SK-N-SH (cell line): ENCODE measurements at regions not wholly inside any gene's neighbourhood (a gene's known extent, or its start where the extent isn't known, plus 50 kb on each side); places are given as distances from the start of the nearest gene placed in this dataset.

Experiments
- CTCF ChIA-PET: fragments of 300-600, 350-600 bp; formaldehyde crosslinking; extraction: SDS; loops from one replicate; lab custom pipeline; 2021; lab: Yijun Ruan, JAX
- POLR2A ChIA-PET: fragments of 350-600 bp; sonication (Branson Sonifier 250); formaldehyde crosslinking; extraction: SDS; loops from one replicate; lab custom pipeline; 2020; ENCODE audit warnings: antibody characterized with exemption, inconsistent platforms; lab: Yijun Ruan, JAX
- DNase-seq: peaks from one replicate; pipeline ENCODE4 v3.0.0; 2012
- H2AFZ ChIP-seq: fragments of 200-600 bp; sonication (generic); 2 replicates; pipeline ENCODE4 v1.8.1; 2016; ENCODE audit warnings: antibody characterized with exemption, mild to moderate bottlenecking, low read depth
- H3F3A ChIP-seq: fragments of 200-600 bp; sonication (generic); replicated peaks from 2 replicates; pipeline ENCODE3; 2016; ENCODE audit warnings: antibody characterized with exemption, mild to moderate bottlenecking; ENCODE audit not compliant: insufficient read depth
- H3K27ac ChIP-seq, 2 experiments: fragments of 200-500 bp in 1 of 2; fragments of 200-600 bp in 1 of 2; sonication (Bioruptor generic) in 1 of 2; sonication (generic), shearing (Covaris generic) in 1 of 2; 2 replicates each; pipeline versions ENCODE4 v1.5.1 to v1.6.1; 2014 to 2016; ENCODE audit warnings: low read depth in 2 of 2, inconsistent platforms in 1 of 2, low read length in 1 of 2, mild to moderate bottlenecking in 1 of 2, mixed read lengths in 1 of 2
- H3K27me3 ChIP-seq: fragments of 200-600 bp; sonication (generic), shearing (Covaris generic); 2 replicates; pipeline ENCODE4 v1.6.1; 2016; ENCODE audit warnings: mixed run types; ENCODE audit not compliant: insufficient read depth
- H3K36me3 ChIP-seq, 2 experiments: fragments of 200-500 bp in 1 of 2; fragments of 200-600 bp in 1 of 2; sonication (Bioruptor generic) in 1 of 2; sonication (generic) in 1 of 2; replicated peaks in 1 of 2; 2 replicates each; pipeline versions ENCODE3 to v1.5.1; 2014 to 2016; ENCODE audit warnings: low read length in 1 of 2, mild to moderate bottlenecking in 1 of 2; ENCODE audit not compliant: insufficient read depth in 2 of 2, control insufficient read depth in 1 of 2
- H3K4me1 ChIP-seq, 2 experiments: fragments of 200-500 bp in 1 of 2; fragments of 200-600 bp in 1 of 2; sonication (Bioruptor generic) in 1 of 2; sonication (generic), shearing (Covaris generic) in 1 of 2; 2 replicates each; pipeline versions ENCODE4 v1.5.1 to v1.6.1; 2014 to 2016; ENCODE audit warnings: low read depth in 1 of 2, low read length in 1 of 2, mixed run types in 1 of 2; ENCODE audit not compliant: insufficient read depth in 2 of 2, control insufficient read depth in 1 of 2
- H3K4me2 ChIP-seq: fragments of 200-600 bp; sonication (generic), shearing (Covaris generic); 2 replicates; pipeline ENCODE4 v1.6.1; 2017; ENCODE audit warnings: mixed run types
- H3K4me3 ChIP-seq, 2 experiments: fragments of 200-500 bp in 1 of 2; fragments of 200-600 bp in 1 of 2; sonication (Bioruptor generic) in 1 of 2; sonication (generic), shearing (Covaris generic) in 1 of 2; 2 replicates each; pipeline versions ENCODE4 v1.5.1 to v1.8.1; 2014 to 2016; ENCODE audit warnings: low read depth in 2 of 2, inconsistent platforms in 1 of 2, low read length in 1 of 2, mild to moderate bottlenecking in 1 of 2, mixed read lengths in 1 of 2, moderate library complexity in 1 of 2
- H3K79me2 ChIP-seq: fragments of 200-600 bp; sonication (generic); 2 replicates; pipeline ENCODE4 v1.8.1; 2017; ENCODE audit warnings: mild to moderate bottlenecking; ENCODE audit not compliant: insufficient read depth
- H3K9ac ChIP-seq: fragments of 200-600 bp; sonication (generic); 2 replicates; pipeline ENCODE4 v1.6.1; 2017; ENCODE audit warnings: mixed run types
- H3K9me2 ChIP-seq: fragments of 200-600 bp; sonication (generic); 2 replicates; pipeline ENCODE4 v1.6.1; 2017; ENCODE audit warnings: mixed run types
- H3K9me3 ChIP-seq: fragments of 200-600 bp; sonication (generic); 2 replicates; pipeline ENCODE4 v1.6.1; 2017; ENCODE audit warnings: mixed run types, mild to moderate bottlenecking, moderate library complexity
- H4K20me1 ChIP-seq: fragments of 200-600 bp; sonication (generic); 2 replicates; pipeline ENCODE4 v1.6.1; 2017; ENCODE audit warnings: mild to moderate bottlenecking, mixed run types; ENCODE audit not compliant: insufficient read depth
- CHD2 ChIP-seq: fragments of 150-350 bp; IDR thresholded peaks from 2 replicates; pipeline ENCODE4 v1.6.1; 2018; ENCODE audit warnings: low read length; ENCODE audit not compliant: partially characterized antibody
- FOXJ3 ChIP-seq: sonication (generic); formaldehyde crosslinking; IDR thresholded peaks from 2 replicates; pipeline ENCODE4 v1.5.1; 2020; ENCODE audit warnings: mild to moderate bottlenecking, missing genetic modification reagents
- IRF3 ChIP-seq: fragments of 150-350 bp; IDR thresholded peaks from 2 replicates; pipeline ENCODE4 v1.6.1; 2016; ENCODE audit warnings: mild to moderate bottlenecking, low read depth, low read length
- NFIC ChIP-seq: IDR thresholded peaks from 2 replicates; pipeline ENCODE4 v1.4.0; 2012; ENCODE audit warnings: borderline replicate concordance
- NRF1 ChIP-seq: IDR thresholded peaks from 2 replicates; pipeline ENCODE4 v1.6.1; 2012; ENCODE audit warnings: low read depth, mild to moderate bottlenecking, low read length
- PBX3 ChIP-seq: IDR thresholded peaks from 2 replicates; pipeline ENCODE4; 2012
- TAF1 ChIP-seq: IDR thresholded peaks from 2 replicates; pipeline ENCODE4 v1.6.1; 2012; ENCODE audit warnings: low read depth, mild to moderate bottlenecking, low read length, moderate library complexity, borderline replicate concordance
- WGBS: methylation state at CpG from one replicate; pipeline ENCODE4 v1.1.6; 2017; ENCODE audit warnings: low lambda C conversion rate; 5-methylcytosine and 5-hydroxymethylcytosine counted together
- TF ChIP-seq, protein P1 (sequence below): fragments of 200-600 bp; sonication (generic); IDR thresholded peaks from 2 replicates; pipeline ENCODE4 v1.6.1; 2017; ENCODE audit warnings: antibody characterized with exemption, mild to moderate bottlenecking, moderate library complexity
- TF ChIP-seq, protein P2 (sequence below): IDR thresholded peaks from 2 replicates; pipeline ENCODE4 v1.4.0; 2012; ENCODE audit warnings: low read depth, borderline replicate concordance
- TF ChIP-seq, protein P3 (sequence below): fragments of 150-350 bp; IDR thresholded peaks from 2 replicates; pipeline ENCODE4 v1.6.1; 2017; ENCODE audit warnings: antibody characterized with exemption, low read length, low read depth, borderline replicate concordance

GRCh38 chr3:18656410-18656809 is 231.3 kb upstream of the SATB1 start:
- no peaks in the 10 kb centered on the region for H3F3A ChIP-seq
- 41% methylated on average over 2 of the region's 2 CpGs for WGBS
- no peak overlapping the region for H3K4me3 ChIP-seq
- no peak for TF ChIP-seq PBX3
- no peak for TF ChIP-seq NRF1
- no peak for TF ChIP-seq NFIC
- no peak for TF ChIP-seq CHD2
- TF ChIP-seq, protein P1, sequence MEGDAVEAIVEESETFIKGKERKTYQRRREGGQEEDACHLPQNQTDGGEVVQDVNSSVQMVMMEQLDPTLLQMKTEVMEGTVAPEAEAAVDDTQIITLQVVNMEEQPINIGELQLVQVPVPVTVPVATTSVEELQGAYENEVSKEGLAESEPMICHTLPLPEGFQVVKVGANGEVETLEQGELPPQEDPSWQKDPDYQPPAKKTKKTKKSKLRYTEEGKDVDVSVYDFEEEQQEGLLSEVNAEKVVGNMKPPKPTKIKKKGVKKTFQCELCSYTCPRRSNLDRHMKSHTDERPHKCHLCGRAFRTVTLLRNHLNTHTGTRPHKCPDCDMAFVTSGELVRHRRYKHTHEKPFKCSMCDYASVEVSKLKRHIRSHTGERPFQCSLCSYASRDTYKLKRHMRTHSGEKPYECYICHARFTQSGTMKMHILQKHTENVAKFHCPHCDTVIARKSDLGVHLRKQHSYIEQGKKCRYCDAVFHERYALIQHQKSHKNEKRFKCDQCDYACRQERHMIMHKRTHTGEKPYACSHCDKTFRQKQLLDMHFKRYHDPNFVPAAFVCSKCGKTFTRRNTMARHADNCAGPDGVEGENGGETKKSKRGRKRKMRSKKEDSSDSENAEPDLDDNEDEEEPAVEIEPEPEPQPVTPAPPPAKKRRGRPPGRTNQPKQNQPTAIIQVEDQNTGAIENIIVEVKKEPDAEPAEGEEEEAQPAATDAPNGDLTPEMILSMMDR: no peak
- TF ChIP-seq IRF3: no peak
- TF ChIP-seq, protein P2, sequence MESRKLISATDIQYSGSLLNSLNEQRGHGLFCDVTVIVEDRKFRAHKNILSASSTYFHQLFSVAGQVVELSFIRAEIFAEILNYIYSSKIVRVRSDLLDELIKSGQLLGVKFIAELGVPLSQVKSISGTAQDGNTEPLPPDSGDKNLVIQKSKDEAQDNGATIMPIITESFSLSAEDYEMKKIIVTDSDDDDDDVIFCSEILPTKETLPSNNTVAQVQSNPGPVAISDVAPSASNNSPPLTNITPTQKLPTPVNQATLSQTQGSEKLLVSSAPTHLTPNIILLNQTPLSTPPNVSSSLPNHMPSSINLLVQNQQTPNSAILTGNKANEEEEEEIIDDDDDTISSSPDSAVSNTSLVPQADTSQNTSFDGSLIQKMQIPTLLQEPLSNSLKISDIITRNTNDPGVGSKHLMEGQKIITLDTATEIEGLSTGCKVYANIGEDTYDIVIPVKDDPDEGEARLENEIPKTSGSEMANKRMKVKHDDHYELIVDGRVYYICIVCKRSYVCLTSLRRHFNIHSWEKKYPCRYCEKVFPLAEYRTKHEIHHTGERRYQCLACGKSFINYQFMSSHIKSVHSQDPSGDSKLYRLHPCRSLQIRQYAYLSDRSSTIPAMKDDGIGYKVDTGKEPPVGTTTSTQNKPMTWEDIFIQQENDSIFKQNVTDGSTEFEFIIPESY: no peak
- no peaks in the 10 kb centered on the region for H4K20me1 ChIP-seq
- H3K9me2 ChIP-seq: no peaks in the 10 kb centered on the region
- no peaks in the 10 kb centered on the region for H3K36me3 ChIP-seq
- H3K9ac ChIP-seq: no peak overlapping the region
- no peak overlapping the region for H3K27ac ChIP-seq
- H3K9me3 ChIP-seq: no peaks in the 10 kb centered on the region
- H3K27me3 ChIP-seq: no peaks in the 10 kb centered on the region
- POLR2A ChIA-PET: no interaction called here
- H3K4me1 ChIP-seq: peaks cover 0 to 3% of the 10 kb centered on the region in 2 experiments; a peak in 1 of 4 replicates
- H3K4me2 ChIP-seq: no peak overlapping the region
- H3K79me2 ChIP-seq: no peaks in the 10 kb centered on the region
- H2AFZ ChIP-seq: no peak overlapping the region
- DNase-seq: no peak
- CTCF ChIA-PET: interaction anchor here (0.8 to 1.2 kb wide), 2 partner anchors 14 to 17 kb away, joined by 3 to 4 read pairs; no protein-coding TSS in a partner anchor

- Histone ChIP-seq H3K36me3 (no peaks in the 10 kb centered on the region), H2AFZ (no peak overlapping the region), H4K20me1 (no peaks in the 10 kb centered on the region), H3K4me1 (peaks cover 0 to 3% of the 10 kb centered on the region in 2 experiments; a peak in 1 of 4 replicates)
- CTCF ChIA-PET: interaction anchor here (1.2 kb wide), 1 partner anchor 14 kb away, joined by 4 read pairs; no protein-coding TSS in a partner anchor
- no peak for DNase-seq
- TF ChIP-seq FOXJ3 (CRISPR knock-in tag) (no peak), TAF1 (no peak)
- TF ChIP-seq, protein P3, sequence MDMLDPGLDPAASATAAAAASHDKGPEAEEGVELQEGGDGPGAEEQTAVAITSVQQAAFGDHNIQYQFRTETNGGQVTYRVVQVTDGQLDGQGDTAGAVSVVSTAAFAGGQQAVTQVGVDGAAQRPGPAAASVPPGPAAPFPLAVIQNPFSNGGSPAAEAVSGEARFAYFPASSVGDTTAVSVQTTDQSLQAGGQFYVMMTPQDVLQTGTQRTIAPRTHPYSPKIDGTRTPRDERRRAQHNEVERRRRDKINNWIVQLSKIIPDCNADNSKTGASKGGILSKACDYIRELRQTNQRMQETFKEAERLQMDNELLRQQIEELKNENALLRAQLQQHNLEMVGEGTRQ: no peak
- TF ChIP-seq, all 33 proteins: peak for 0
- POLR2A ChIA-PET: no interaction called here
- H3K9me3 ChIP-seq: no peaks in the 10 kb centered on the region
- no peak overlapping the region for H3K9ac ChIP-seq
- H3K79me2 ChIP-seq: no peaks in the 10 kb centered on the region
- no peaks in the 10 kb centered on the region for H3K27me3 ChIP-seq
- H3K27ac ChIP-seq: no peak overlapping the region
- no peak overlapping the region for H3K4me3 ChIP-seq
- no peaks in the 10 kb centered on the region for H3K9me2 ChIP-seq
- no peaks in the 10 kb centered on the region for H3F3A ChIP-seq
- 29% methylated on average over 1 of the region's 1 CpG for WGBS
- H3K4me2 ChIP-seq: no peak overlapping the region
These were observed 230.7 kb upstream of the SATB1 start for GRCh38 chr3:18655827-18656226.
